ENCODE measurements at regions not wholly inside any gene's neighbourhood (a gene's known extent, or its start where the extent isn't known, plus 50 kb on each side); places are given as distances from the start of the nearest gene placed in this dataset.

- H3K9me3 Mint-ChIP-seq, result no peaks in the 10 kb centered on the region
- Histone ChIP-seq H4K5ac (ENCODE audit: insufficient read length, low read depth, low read length) (no peak overlapping the region), H3K4me1 (ENCODE audit: insufficient read depth, low read length) (no peaks in the 10 kb centered on the region), H2BK15ac (ENCODE audit: low read depth, low read length) (no peak overlapping the region), H4K91ac (ENCODE audit: insufficient read length, low read depth, low read length) (no peak overlapping the region), H3K4me2 (ENCODE audit: insufficient read depth, insufficient read length, low read length) (no peak overlapping the region), H3K9me3 (ENCODE audit: control insufficient read depth, low read depth, low read length) (no peaks in the 10 kb centered on the region), H3K18ac (ENCODE audit: insufficient read length, low read depth, low read length) (no peak overlapping the region), H3K79me2 (ENCODE audit: insufficient read depth, low read length) (no peaks in the 10 kb centered on the region), H4K8ac (replicated peaks; ENCODE audit: insufficient read length, low read depth, low read length) (no peak overlapping the region), H2AK5ac (ENCODE audit: insufficient read length, low read length) (no peak overlapping the region), H3K23me2 (ENCODE audit: insufficient read length, low read depth, low read length, poor library complexity, severe bottlenecking) (no peaks in the 10 kb centered on the region), H2BK120ac (ENCODE audit: low read depth, low read length, poor library complexity, severe bottlenecking) (no peak overlapping the region), H3K56ac (ENCODE audit: insufficient read length, low read depth, low read length) (no peak overlapping the region), H3K9ac (ENCODE audit: extremely low read depth, insufficient read length, low read length) (no peak overlapping the region), H4K20me1 (ENCODE audit: control insufficient read depth, insufficient read depth, insufficient read length) (no peaks in the 10 kb centered on the region), H2AFZ (ENCODE audit: low read length) (no peak overlapping the region), H3T11ph (ENCODE audit: low read length) (no peak overlapping the region), H3K14ac (ENCODE audit: insufficient read depth, low read length) (no peak overlapping the region), H3K27me3 (ENCODE audit: insufficient read depth, low read length) (no peaks in the 10 kb centered on the region), H2BK12ac (ENCODE audit: insufficient read length, low read depth, low read length) (no peak overlapping the region), H3K79me1 (ENCODE audit: insufficient read depth, low read depth, low read length, poor library complexity, severe bottlenecking) (no peaks in the 10 kb centered on the region), H3K4ac (ENCODE audit: low read depth, low read length) (no peak overlapping the region), H3K27ac (ENCODE audit: insufficient read length, low read depth, low read length) (no peak overlapping the region), H3K23ac (ENCODE audit: insufficient read length, low read depth, low read length) (no peak overlapping the region), H2BK20ac (ENCODE audit: low read depth, low read length, poor library complexity, severe bottlenecking) (no peak overlapping the region), H2BK5ac (ENCODE audit: insufficient read length, low read length) (no peak overlapping the region)
- DNase-seq, result no peak
- no peak overlapping the region for H3K27ac Mint-ChIP-seq
- TF ChIP-seq CTCF (conservative IDR thresholded peaks at IDR 0.05), result no peak
- WGBS (ENCODE audit: extremely low coverage, insufficient read length, low lambda C conversion rate), result no CpG with 5 or more reads among the region's 3 CpGs
- H3K27me3 Mint-ChIP-seq (ENCODE audit: low read depth), result no peaks in the 10 kb centered on the region; the same call in 1 of the 2 replicates
- peaks cover 0 to 1% (median 0%) of the 10 kb centered on the region in 3 experiments; a peak in 1 of 7 replicates for H3K36me3 Mint-ChIP-seq (ENCODE audit: insufficient read depth in 1 of 3, low read depth in 3 of 3)
- no peak overlapping the region for H3K4me3 Mint-ChIP-seq
- peaks cover 8 to 19% of the 10 kb centered on the region in 2 experiments; a peak in 3 of 4 replicates for H3K4me1 Mint-ChIP-seq
These were observed 288.4 kb upstream of the RGS18 start for GRCh38 chr1:191869790-191870312.
